HepG2 (cell line): ENCODE measurements at regions not wholly inside any gene's neighbourhood (a gene's known extent, or its start where the extent isn't known, plus 50 kb on each side); places are given as distances from the start of the nearest gene placed in this dataset.
"Not testable (repeated sequence)": the region's sequence is repeated elsewhere in the genome, so short reads cannot be mapped to it uniquely, and the experiment has no call there.

Source experiments
- ATAC-seq: fragments of 200-7000 bp; cut with Tn5 transposase; 3 replicates; pipeline ENCODE4 v1.9.1; 2020; ENCODE audit warnings: mild to moderate bottlenecking, moderate library complexity
- BruUV-seq: library from RNA; stranded (reverse); fragments of 400-500 nt; replicated peaks from 2 replicates; lab custom pipeline; 2021; lab: Mats Ljungman, UMichigan
- CTCF ChIA-PET: fragments of 300-600 bp; formaldehyde crosslinking; extraction: SDS; loops from one replicate; lab custom pipeline; 2021; ENCODE audit warnings: low total read pairs, inconsistent platforms, low intra/inter-chr PET ratio; lab: Yijun Ruan, JAX
- POLR2A ChIA-PET: fragments of 350-600 bp; sonication (Branson Sonifier 250); formaldehyde crosslinking; loops from one replicate; lab custom pipeline; 2020; ENCODE audit warnings: antibody characterized with exemption, inconsistent platforms; lab: Yijun Ruan, JAX
- DNase-seq: peaks from one replicate; pipeline ENCODE4 v3.0.0-alpha.2; 2015; ENCODE audit warnings: low spot score
- FAIRE-seq: peaks from 3 replicates; lab custom pipeline; 2011; peaks lifted over from hg19 to GRCh38; lab: Jason Lieb, UNC
- H2AFZ ChIP-seq: one replicate; pipeline ENCODE4 v1.6.1; 2011; ENCODE audit warnings: low read length, inconsistent platforms
- H3K27ac ChIP-seq: fragments of 300-600 bp; 3 replicates; pipeline ENCODE4 v1.8.0; 2011; ENCODE audit warnings: mixed run types, mild to moderate bottlenecking, mixed read lengths, low read length, inconsistent platforms; ENCODE audit not compliant: insufficient read depth; ENCODE audit errors: extremely low read length
- H3K27me3 ChIP-seq, 2 experiments: fragments of 200-600 bp in 1 of 2; 2 replicates in 1 of 2; 3 replicates in 1 of 2; pipeline versions ENCODE4 v1.6.0 to v1.8.0; 2011; ENCODE audit warnings: low read length in 2 of 2, mild to moderate bottlenecking in 2 of 2, moderate library complexity in 2 of 2, inconsistent platforms in 1 of 2; ENCODE audit not compliant: insufficient read depth in 2 of 2, control insufficient read depth in 1 of 2
- H3K36me3 ChIP-seq, 2 experiments: fragments of 200-600 bp in 1 of 2; replicated peaks in 1 of 2; 2 replicates in 1 of 2; 3 replicates in 1 of 2; pipeline versions ENCODE4 v1.5.1 to v1.8.0; 2011; ENCODE audit warnings: low read length in 2 of 2, inconsistent platforms in 1 of 2; ENCODE audit not compliant: insufficient read depth in 2 of 2, control insufficient read depth in 1 of 2
- H3K4me1 ChIP-seq: 2 replicates; pipeline ENCODE4 v1.5.1; 2012; ENCODE audit warnings: low read length, inconsistent platforms; ENCODE audit not compliant: insufficient read depth
- H3K4me2 ChIP-seq: 2 replicates; pipeline ENCODE4 v1.6.0; 2011; ENCODE audit warnings: low read depth, low read length, inconsistent platforms
- H3K4me3 ChIP-seq, 3 experiments: fragments of 200-600 bp in 1 of 3; sonication (generic), shearing (Covaris generic) in 1 of 3; replicated peaks in 1 of 3; 2 replicates each; pipeline ENCODE4 v1.5.1; 2011 to 2016; ENCODE audit warnings: low read length in 3 of 3, inconsistent platforms in 2 of 3, low read depth in 2 of 3, mild to moderate bottlenecking in 2 of 3, control low read depth in 1 of 3, mixed read lengths in 1 of 3; ENCODE audit not compliant: insufficient read depth in 1 of 3
- H3K79me2 ChIP-seq: one replicate; pipeline ENCODE4 v1.6.1; 2011; ENCODE audit warnings: low read length, inconsistent platforms; ENCODE audit not compliant: insufficient read depth
- H3K9ac ChIP-seq: 2 replicates; pipeline ENCODE4 v1.6.0; 2011; ENCODE audit warnings: mild to moderate bottlenecking, low read depth, low read length, inconsistent platforms; ENCODE audit not compliant: insufficient read depth
- H3K9me3 ChIP-seq: 2 replicates; pipeline ENCODE4 v1.5.1; 2012; ENCODE audit warnings: mild to moderate bottlenecking, low read length
- H4K20me1 ChIP-seq: 2 replicates; pipeline ENCODE4 v1.6.0; 2011; ENCODE audit warnings: inconsistent platforms, mild to moderate bottlenecking, low read length, moderate library complexity; ENCODE audit not compliant: insufficient read depth
- ATF2 ChIP-seq: sonication (generic); formaldehyde crosslinking; IDR thresholded peaks from 2 replicates; pipeline ENCODE4 v1.4.0; 2020; ENCODE audit warnings: missing genetic modification reagents
- STAT5B ChIP-seq: sonication (generic); formaldehyde crosslinking; IDR thresholded peaks from 2 replicates; pipeline ENCODE4 v1.4.0; 2020; ENCODE audit warnings: missing genetic modification reagents
- ZBTB42 ChIP-seq: sonication (generic); formaldehyde crosslinking; IDR thresholded peaks from 2 replicates; pipeline ENCODE4 v1.5.0; 2020; ENCODE audit warnings: mild to moderate bottlenecking, missing genetic modification reagents
- WGBS: methylation state at CpG from one replicate; pipeline ENCODE4 v1.1.6; 2017; ENCODE audit warnings: low lambda C conversion rate; 5-methylcytosine and 5-hydroxymethylcytosine counted together
- in situ Hi-C: cut with HindIII; loops from 2 replicates; pipeline ENCODE4 v1.10.0; 2017; ENCODE audit warnings: low pct_unique_long_range_greater_than_20kb; ENCODE audit not compliant: extremely low pct_ligation_motif_present
- intact Hi-C: fragments of 100-400 bp; cut with micrococcal nuclease; formaldehyde crosslinking; loops from one replicate; pipeline ENCODE4 v1.10.0; 2022; ENCODE audit not compliant: unreplicated experiment

- Histone ChIP-seq H3K4me3 (no peak overlapping the region), H3K27me3 (peaks cover 0 to 16% of the 10 kb centered on the region in 2 experiments; a peak in 2 of 5 replicates), H3K4me1 (peaks cover 10% of the 10 kb centered on the region; the same call in 1 of the 2 replicates), H3K36me3 (no peaks in the 10 kb centered on the region), H3K9ac (no peak overlapping the region), H3K79me2 (no peaks in the 10 kb centered on the region), H2AFZ (no peak overlapping the region), H4K20me1 (no peaks in the 10 kb centered on the region), H3K27ac (no peak overlapping the region), H3K9me3 (no peaks in the 10 kb centered on the region), H3K4me2 (no peak overlapping the region)
- intact Hi-C loops (no loop called here), in situ Hi-C loops (no loop called here)
- BruUV-seq = no TSS peak
- ChIA-PET POLR2A (no interaction called here), CTCF (no interaction called here)
- DNase-seq = no peak
- ATAC-seq = no peak
- WGBS = 39% methylated on average over 22 of the region's 39 CpGs
- no peak for FAIRE-seq
- TF ChIP-seq STAT5B (no peak), ZBTB42 (CRISPR knock-in tag) (no peak), ATF2 (CRISPR knock-in tag) (no peak)
These were observed 110.7 kb upstream of the PPP2R3B start for GRCh38 chrX:497186-498014.

- H3K27me3 ChIP-seq = peaks cover 0 to 16% of the 10 kb centered on the region in 2 experiments; a peak in 2 of 5 replicates
- DNase-seq, H4K20me1 ChIP-seq, H3K4me2 ChIP-seq, H3K36me3 ChIP-seq, H2AFZ ChIP-seq, intact Hi-C loops, ATAC-seq, H3K9ac ChIP-seq, H3K79me2 ChIP-seq, CTCF ChIA-PET, H3K9me3 ChIP-seq, H3K27ac ChIP-seq, POLR2A ChIA-PET, H3K4me1 ChIP-seq, FAIRE-seq, in situ Hi-C loops, BruUV-seq, H3K4me3 ChIP-seq: not testable (repeated sequence)
- WGBS = 44% methylated on average over 5 of the region's 12 CpGs
These were observed 112.2 kb upstream of the PPP2R3B start for GRCh38 chrX:498901-499300.
